Ishikawa (cell line): ENCODE measurements at regions not wholly inside any gene's neighbourhood (a gene's known extent, or its start where the extent isn't known, plus 50 kb on each side); places are given as distances from the start of the nearest gene placed in this dataset.

ENCODE experiments used
- CEBPB ChIP-seq: IDR thresholded peaks from 2 replicates; pipeline ENCODE4 v1.6.1; 2012
- CREB1 ChIP-seq: IDR thresholded peaks from 2 replicates; pipeline ENCODE4 v1.6.1; 2012; ENCODE audit warnings: low read depth
- EP300 ChIP-seq: IDR thresholded peaks from 2 replicates; pipeline ENCODE4 v1.6.1; 2012; ENCODE audit warnings: borderline replicate concordance
- FOXM1 ChIP-seq: IDR thresholded peaks from 2 replicates; pipeline ENCODE4 v1.6.1; 2012; ENCODE audit warnings: low read depth, borderline replicate concordance
- RAD21 ChIP-seq: IDR thresholded peaks from 2 replicates; pipeline ENCODE4 v1.6.1; 2012; ENCODE audit warnings: low read depth
- TCF12 ChIP-seq: IDR thresholded peaks from 2 replicates; pipeline ENCODE4 v1.6.1; 2012; ENCODE audit warnings: low read depth
- YY1 ChIP-seq: IDR thresholded peaks from 2 replicates; pipeline ENCODE4 v1.6.1; 2012; ENCODE audit warnings: low read depth

- TF ChIP-seq CREB1 (no peak), CEBPB (no peak), EP300 (no peak), RAD21 (no peak), TCF12 (no peak), YY1 (no peak), FOXM1 (no peak)
Measured at GRCh38 chr1:165045902-165046301, 310.6 kb downstream of the LMX1A start.
